ENCODE measurements at regions not wholly inside any gene's neighbourhood (a gene's known extent, or its start where the extent isn't known, plus 50 kb on each side); places are given as distances from the start of the nearest gene placed in this dataset.

DNA sequence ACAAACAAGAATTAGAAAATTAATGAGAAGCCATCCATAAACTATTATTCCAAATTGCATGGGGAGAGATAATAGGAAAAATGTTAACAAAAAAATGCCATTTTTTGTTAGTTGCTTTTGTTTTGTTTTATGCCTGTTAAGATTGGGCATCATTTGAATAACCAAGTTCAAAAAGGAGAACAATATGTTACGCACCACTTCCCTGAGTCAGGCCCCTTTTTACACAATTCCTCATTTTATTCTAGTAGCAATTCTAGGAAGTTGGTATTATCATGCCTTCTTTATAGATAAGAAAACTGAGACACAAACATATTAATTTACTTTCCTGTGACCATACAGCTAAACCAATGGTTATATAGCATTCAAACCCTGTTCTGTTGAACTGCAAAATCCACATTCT, 736.9 kb upstream of the CCDC54 start:
- TF ChIP-seq EZH2 (IDR thresholded peaks at IDR 0.05; ENCODE audit: borderline replicate concordance) (no peak), CTCF (IDR thresholded peaks at IDR 0.05; ENCODE audit: poor library complexity) (no peak), EZH2phosphoT487 (IDR thresholded peaks at IDR 0.05; ENCODE audit: low read depth, severe bottlenecking, unreplicated experiment) (no peak)
- no peaks in the 10 kb centered on the region for H3K9me3 ChIP-seq (ENCODE audit: low read depth)
- no peaks in the 10 kb centered on the region for H3K36me3 ChIP-seq (replicated peaks; ENCODE audit: insufficient read depth, low read depth)
- H3K27me3 ChIP-seq = no peaks in the 10 kb centered on the region
- no peaks in the 10 kb centered on the region for H3K9me2 ChIP-seq (replicated peaks; ENCODE audit: insufficient read depth)
- 96% methylated on average over 1 of the region's 1 CpG for WGBS (ENCODE audit: low lambda C conversion rate, missing lambda C conversion rate)
- H3K79me2 ChIP-seq = no peaks in the 10 kb centered on the region
- no peak for DNase-seq (ENCODE audit: low spot score)
- no peak overlapping the region for H3K4me3 ChIP-seq
- no peaks in the 10 kb centered on the region for H3K4me1 ChIP-seq (ENCODE audit: insufficient read depth)
- H4K20me1 ChIP-seq (ENCODE audit: insufficient read depth, poor library complexity, severe bottlenecking) = no peaks in the 10 kb centered on the region
- no peak overlapping the region for H3K4me2 ChIP-seq
- H3K27ac ChIP-seq = no peak overlapping the region
- H2AFZ ChIP-seq = no peak overlapping the region

GRCh38 chr3:106642161-106642560, 735.1 kb upstream of the CCDC54 start:
- Histone ChIP-seq H3K4me1 (ENCODE audit: insufficient read depth) (no peaks in the 10 kb centered on the region), H4K20me1 (ENCODE audit: insufficient read depth, poor library complexity, severe bottlenecking) (no peaks in the 10 kb centered on the region), H3K79me2 (no peaks in the 10 kb centered on the region), H3K4me2 (no peak overlapping the region), H3K27ac (no peak overlapping the region), H2AFZ (no peak overlapping the region), H3K27me3 (no peaks in the 10 kb centered on the region), H3K4me3 (no peak overlapping the region), H3K9me2 (replicated peaks; ENCODE audit: insufficient read depth) (no peaks in the 10 kb centered on the region), H3K36me3 (replicated peaks; ENCODE audit: insufficient read depth, low read depth) (no peaks in the 10 kb centered on the region), H3K9me3 (ENCODE audit: low read depth) (no peaks in the 10 kb centered on the region)
- no peak for DNase-seq (ENCODE audit: low spot score)
- TF ChIP-seq EZH2phosphoT487 (IDR thresholded peaks at IDR 0.05; ENCODE audit: low read depth, severe bottlenecking, unreplicated experiment) (no peak), CTCF (IDR thresholded peaks at IDR 0.05; ENCODE audit: poor library complexity) (no peak), EZH2 (IDR thresholded peaks at IDR 0.05; ENCODE audit: borderline replicate concordance) (no peak)

GRCh38 chr3:106643684-106644161, 733.5 kb upstream of the CCDC54 start:
- Histone ChIP-seq H3K9me2 (replicated peaks; ENCODE audit: insufficient read depth) (no peaks in the 10 kb centered on the region), H3K36me3 (replicated peaks; ENCODE audit: insufficient read depth, low read depth) (no peaks in the 10 kb centered on the region), H3K27ac (no peak overlapping the region), H3K9me3 (ENCODE audit: low read depth) (no peaks in the 10 kb centered on the region), H3K27me3 (no peaks in the 10 kb centered on the region), H3K4me1 (ENCODE audit: insufficient read depth) (no peaks in the 10 kb centered on the region), H2AFZ (no peak overlapping the region), H4K20me1 (ENCODE audit: insufficient read depth, poor library complexity, severe bottlenecking) (no peaks in the 10 kb centered on the region), H3K4me2 (no peak overlapping the region), H3K4me3 (no peak overlapping the region), H3K79me2 (no peaks in the 10 kb centered on the region)
- TF ChIP-seq EZH2 (IDR thresholded peaks at IDR 0.05; ENCODE audit: borderline replicate concordance) (no peak), CTCF (IDR thresholded peaks at IDR 0.05; ENCODE audit: poor library complexity) (no peak), EZH2phosphoT487 (IDR thresholded peaks at IDR 0.05; ENCODE audit: low read depth, severe bottlenecking, unreplicated experiment) (no peak)
- no peak for DNase-seq (ENCODE audit: low spot score)
- 97% methylated on average over 33 of the region's 33 CpGs for WGBS (ENCODE audit: low lambda C conversion rate, missing lambda C conversion rate)
